ENCODE measurements at regions not wholly inside any gene's neighbourhood (a gene's known extent, or its start where the extent isn't known, plus 50 kb on each side); places are given as distances from the start of the nearest gene placed in this dataset.
A peak's percentile ranks its signal among the peaks of the same experiment; 100 is the strongest.
"Not testable (repeated sequence)": the region's sequence is repeated elsewhere in the genome, so short reads cannot be mapped to it uniquely, and the experiment has no call there.

- no peak for DNase-seq
These were observed 67.2 kb downstream of the BUB3 start for GRCh38 chr10:123221418-123221817.

- no peak for DNase-seq
These were observed 68.6 kb downstream of the BUB3 start for GRCh38 chr10:123222832-123223231.

- no peak for DNase-seq
These were observed 73.5 kb downstream of the BUB3 start for GRCh38 chr10:123227706-123228105.

GRCh38 chr10:123229927-123230630, 75.9 kb downstream of the BUB3 start:
- no peak for DNase-seq

- DNase-seq = not testable (repeated sequence)
These were observed 78.7 kb downstream of the BUB3 start for GRCh38 chr10:123232879-123233278.

GRCh38 chr10:123235014-123235413, 80.8 kb downstream of the BUB3 start:
- DNase-seq = not testable (repeated sequence)

GRCh38 chr10:123236126-123236525, 81.9 kb downstream of the BUB3 start:
- no peak for DNase-seq

GRCh38 chr10:123240250-123240649, 86.0 kb downstream of the BUB3 start:
- DNase-seq = no peak

- no peak for DNase-seq
These were observed 86.6 kb downstream of the BUB3 start for GRCh38 chr10:123240776-123241175.

- no peak for DNase-seq
These were observed 87.4 kb downstream of the BUB3 start for GRCh38 chr10:123241391-123242141.

GRCh38 chr10:123244747-123245146, 90.5 kb downstream of the BUB3 start:
- no peak for DNase-seq

- no peak for DNase-seq
These were observed 91.1 kb downstream of the BUB3 start for GRCh38 chr10:123245264-123245663.

GRCh38 chr10:123249894-123250293, 95.7 kb downstream of the BUB3 start:
- no peak for DNase-seq

GRCh38 chr10:123250640-123251039, 96.4 kb downstream of the BUB3 start:
- DNase-seq = peak; percentile 44

- no peak for DNase-seq
These were observed 98.6 kb downstream of the BUB3 start for GRCh38 chr10:123252779-123253178.

GRCh38 chr10:123254343-123254742, 100.1 kb downstream of the BUB3 start:
- not testable (repeated sequence) for DNase-seq

GRCh38 chr10:123257904-123258456, 103.8 kb downstream of the BUB3 start:
- DNase-seq = no peak

- DNase-seq = no peak
These were observed 104.9 kb downstream of the BUB3 start for GRCh38 chr10:123259081-123259480.

- DNase-seq = no peak
These were observed 105.6 kb downstream of the BUB3 start for GRCh38 chr10:123259791-123260190.

GRCh38 chr10:123262456-123262855, 108.3 kb downstream of the BUB3 start:
- DNase-seq = no peak

- no peak for DNase-seq
These were observed 112.8 kb downstream of the BUB3 start for GRCh38 chr10:123266971-123267370.

GRCh38 chr10:123269017-123269552, 114.9 kb downstream of the BUB3 start:
- no peak for DNase-seq

GRCh38 chr10:123269675-123270074, 115.5 kb downstream of the BUB3 start:
- no peak for DNase-seq

- DNase-seq = no peak
These were observed 116.0 kb downstream of the BUB3 start for GRCh38 chr10:123270221-123270620.
